Mucosa of descending colon (tissue), 3 donors: ENCODE measurements at regions not wholly inside any gene's neighbourhood (a gene's known extent, or its start where the extent isn't known, plus 50 kb on each side); places are given as distances from the start of the nearest gene placed in this dataset.

Experiments
- ATAC-seq: fragments of 200-7000 bp; cut with Tn5 transposase; one replicate; pipeline ENCODE4 v1.9.1; 2020; ENCODE audit warnings: mild to moderate bottlenecking, moderate library complexity
- DNase-seq, 3 donors: peaks; one replicate each; pipeline ENCODE4 v3.0.0-alpha.2; 2020
- H3K36me3 ChIP-seq: fragments of 200-600 bp; one replicate; pipeline ENCODE4 v1.8.0; 2021; ENCODE audit warnings: low read depth, mild to moderate bottlenecking
- H3K4me1 ChIP-seq: fragments of 200-600 bp; one replicate; pipeline ENCODE4 v1.8.0; 2021; ENCODE audit warnings: low read depth, mild to moderate bottlenecking
- H3K4me3 ChIP-seq: fragments of 200-600 bp; one replicate; pipeline ENCODE4 v1.8.0; 2021; ENCODE audit warnings: mild to moderate bottlenecking
- H3K9me3 ChIP-seq: fragments of 200-600 bp; one replicate; pipeline ENCODE4 v1.8.0; 2021; ENCODE audit warnings: mild to moderate bottlenecking
- intact Hi-C, 2 donors: fragments of 100-400 bp; cut with DNase I in 1 of 2; cut with micrococcal nuclease in 1 of 2; formaldehyde crosslinking; loops; one replicate each; pipeline versions ENCODE4 v1.11.0 to v1.11.1; 2022; cut with DNase I, micrococcal nuclease
- TF ChIP-seq, protein P1 (sequence below): fragments of 200-600 bp; IDR thresholded peaks from one replicate; pipeline ENCODE4 v1.8.0; 2022; ENCODE audit warnings: antibody characterized with exemption, mild to moderate bottlenecking
- donor health status: DM: no; HTN: no; CAD: no; lungs with moderate emphysema.
- donor health status: DM: no; HTN: no; CAD: no.
- donor health status: DM: no; HTN: yes; CAD: no.

DNA sequence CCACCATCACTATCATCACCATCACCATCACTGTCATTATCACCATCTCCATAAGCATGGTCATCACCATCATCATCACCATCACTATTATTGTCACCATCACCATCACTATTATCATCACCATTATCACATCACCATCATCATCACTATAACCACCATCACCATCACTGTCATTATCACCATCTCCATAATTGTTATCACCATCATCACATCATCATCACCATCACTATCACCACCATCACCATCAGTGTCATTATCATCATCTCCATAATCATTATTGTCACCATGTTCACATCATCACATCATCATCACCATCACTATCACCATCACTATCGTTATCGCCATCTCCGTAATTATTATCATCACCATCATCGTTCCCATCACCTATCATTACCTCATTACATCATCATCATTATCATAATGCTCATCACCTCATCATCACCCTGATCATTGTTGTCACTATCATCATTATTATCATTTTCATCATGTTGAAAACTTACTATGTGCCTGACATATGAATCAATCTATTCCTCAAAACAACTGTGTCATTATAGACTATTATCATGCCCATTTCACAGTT is 280.3 kb upstream of the HS6ST1 start:
- intact Hi-C loops, result no loop called here
- TF ChIP-seq, protein P1, sequence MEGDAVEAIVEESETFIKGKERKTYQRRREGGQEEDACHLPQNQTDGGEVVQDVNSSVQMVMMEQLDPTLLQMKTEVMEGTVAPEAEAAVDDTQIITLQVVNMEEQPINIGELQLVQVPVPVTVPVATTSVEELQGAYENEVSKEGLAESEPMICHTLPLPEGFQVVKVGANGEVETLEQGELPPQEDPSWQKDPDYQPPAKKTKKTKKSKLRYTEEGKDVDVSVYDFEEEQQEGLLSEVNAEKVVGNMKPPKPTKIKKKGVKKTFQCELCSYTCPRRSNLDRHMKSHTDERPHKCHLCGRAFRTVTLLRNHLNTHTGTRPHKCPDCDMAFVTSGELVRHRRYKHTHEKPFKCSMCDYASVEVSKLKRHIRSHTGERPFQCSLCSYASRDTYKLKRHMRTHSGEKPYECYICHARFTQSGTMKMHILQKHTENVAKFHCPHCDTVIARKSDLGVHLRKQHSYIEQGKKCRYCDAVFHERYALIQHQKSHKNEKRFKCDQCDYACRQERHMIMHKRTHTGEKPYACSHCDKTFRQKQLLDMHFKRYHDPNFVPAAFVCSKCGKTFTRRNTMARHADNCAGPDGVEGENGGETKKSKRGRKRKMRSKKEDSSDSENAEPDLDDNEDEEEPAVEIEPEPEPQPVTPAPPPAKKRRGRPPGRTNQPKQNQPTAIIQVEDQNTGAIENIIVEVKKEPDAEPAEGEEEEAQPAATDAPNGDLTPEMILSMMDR, result no peak
- ATAC-seq (no peak), DNase-seq (no peak)
- no peaks in the 10 kb centered on the region for H3K9me3 ChIP-seq
- no peak overlapping the region for H3K4me3 ChIP-seq
- H3K36me3 ChIP-seq, result no peaks in the 10 kb centered on the region
- H3K4me1 ChIP-seq, result no peaks in the 10 kb centered on the region

DNA sequence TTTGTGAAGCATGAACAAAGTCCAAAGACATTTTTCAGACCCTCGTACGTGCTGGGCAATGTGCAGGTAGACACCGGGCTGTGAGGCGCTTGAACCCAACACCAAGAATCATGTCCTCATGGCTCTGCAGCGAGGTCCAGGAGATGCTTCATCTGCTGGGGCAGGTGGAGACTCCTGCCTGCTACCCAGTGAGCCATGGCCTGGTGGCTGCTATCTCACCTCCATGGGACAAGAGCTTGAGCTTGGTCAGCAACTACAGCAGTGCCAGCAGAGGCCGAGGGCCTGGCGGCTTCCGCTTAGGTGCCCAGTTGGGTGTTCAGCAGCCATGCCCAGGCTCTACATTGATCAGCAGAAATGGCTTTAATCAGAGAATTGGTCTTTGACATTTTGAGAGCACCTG is 281.0 kb upstream of the HS6ST1 start:
- intact Hi-C loops, result no loop called here
- TF ChIP-seq, protein P1, result no peak
- H3K4me3 ChIP-seq, result no peak overlapping the region
- ATAC-seq, result no peak
- H3K4me1 ChIP-seq, result no peaks in the 10 kb centered on the region
- no peak for DNase-seq
- no peaks in the 10 kb centered on the region for H3K9me3 ChIP-seq
- no peaks in the 10 kb centered on the region for H3K36me3 ChIP-seq

DNA sequence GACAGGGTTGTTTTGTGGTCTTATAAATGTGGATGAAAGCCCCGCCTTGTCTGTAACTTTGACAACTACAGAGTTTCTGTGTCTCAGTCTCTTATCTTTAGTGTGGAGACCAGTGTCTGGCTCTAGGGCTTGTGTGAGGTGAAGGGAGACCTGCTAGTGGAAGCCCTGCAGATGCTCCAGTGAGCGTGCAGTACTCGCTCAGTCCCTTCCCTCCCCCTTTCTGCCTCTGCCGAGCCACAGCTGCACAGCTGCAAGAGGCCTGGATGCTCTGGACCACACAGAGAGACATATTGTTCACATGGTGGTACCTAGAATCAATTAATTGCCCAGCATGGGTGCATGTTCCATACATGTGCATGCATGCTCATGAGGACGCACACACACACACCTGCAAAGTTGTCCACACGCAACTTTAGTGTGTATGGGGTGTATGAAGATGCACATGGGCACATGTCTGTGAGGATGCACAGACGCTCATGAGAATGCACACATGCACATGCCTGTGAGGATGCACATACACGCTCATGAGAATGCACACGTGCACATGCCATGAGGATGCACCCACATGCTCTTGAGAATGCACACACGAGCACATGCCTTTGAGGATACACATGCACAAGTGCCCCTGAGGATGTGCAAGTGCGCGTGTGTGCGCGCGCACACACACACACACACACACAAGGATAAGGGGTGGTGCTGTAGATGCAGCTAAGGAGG is 282.1 kb upstream of the HS6ST1 start:
- no peak for ATAC-seq
- TF ChIP-seq, protein P1, result no peak
- Histone ChIP-seq H3K4me1 (no peaks in the 10 kb centered on the region), H3K9me3 (no peaks in the 10 kb centered on the region), H3K4me3 (no peak overlapping the region), H3K36me3 (no peaks in the 10 kb centered on the region)
- intact Hi-C loops, result no loop called here
- DNase-seq, result no peak

DNA sequence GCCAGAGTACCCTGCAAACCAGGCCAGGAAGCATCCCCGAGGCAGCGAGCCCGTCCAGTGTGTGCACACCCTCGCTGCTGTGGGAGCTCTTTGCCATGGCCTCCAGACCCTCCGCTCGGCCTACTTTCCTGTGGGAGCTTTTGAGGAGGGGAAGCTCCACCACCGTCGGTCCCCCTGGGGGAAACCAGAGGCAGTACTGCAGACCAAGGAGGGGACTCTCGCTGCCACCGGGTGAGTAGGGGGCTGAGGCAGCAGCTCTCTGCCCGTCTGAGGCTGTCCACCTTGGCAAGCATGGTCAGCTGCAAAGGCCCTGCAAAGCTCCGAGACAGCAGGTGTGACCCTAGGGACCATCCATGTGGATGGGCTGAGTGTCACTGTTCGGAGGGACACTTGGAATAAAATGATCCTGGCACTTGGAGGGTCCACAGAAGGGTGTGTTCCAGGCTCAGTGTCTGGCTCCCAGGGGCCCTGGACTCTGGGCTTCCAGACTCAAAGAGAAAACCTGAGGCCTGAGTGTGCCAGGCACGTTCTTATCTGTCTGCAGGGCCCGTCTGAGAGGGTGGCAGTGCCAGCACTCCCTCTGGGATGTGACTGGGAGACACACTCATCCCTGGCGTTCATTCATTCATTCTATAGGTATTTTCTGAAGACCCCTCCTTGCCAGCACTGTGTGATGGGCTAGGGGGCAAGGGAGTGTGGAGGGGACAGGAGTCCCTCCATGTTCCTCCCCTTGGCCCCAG is 282.8 kb upstream of the HS6ST1 start:
- ATAC-seq (no peak), DNase-seq (peak in 1 of 3 donors; percentile 31)
- no peaks in the 10 kb centered on the region for H3K9me3 ChIP-seq
- no peaks in the 10 kb centered on the region for H3K4me1 ChIP-seq
- H3K4me3 ChIP-seq, result no peak overlapping the region
- H3K36me3 ChIP-seq, result no peaks in the 10 kb centered on the region
- intact Hi-C loops, result no loop called here
- TF ChIP-seq, protein P1, result no peak

DNA sequence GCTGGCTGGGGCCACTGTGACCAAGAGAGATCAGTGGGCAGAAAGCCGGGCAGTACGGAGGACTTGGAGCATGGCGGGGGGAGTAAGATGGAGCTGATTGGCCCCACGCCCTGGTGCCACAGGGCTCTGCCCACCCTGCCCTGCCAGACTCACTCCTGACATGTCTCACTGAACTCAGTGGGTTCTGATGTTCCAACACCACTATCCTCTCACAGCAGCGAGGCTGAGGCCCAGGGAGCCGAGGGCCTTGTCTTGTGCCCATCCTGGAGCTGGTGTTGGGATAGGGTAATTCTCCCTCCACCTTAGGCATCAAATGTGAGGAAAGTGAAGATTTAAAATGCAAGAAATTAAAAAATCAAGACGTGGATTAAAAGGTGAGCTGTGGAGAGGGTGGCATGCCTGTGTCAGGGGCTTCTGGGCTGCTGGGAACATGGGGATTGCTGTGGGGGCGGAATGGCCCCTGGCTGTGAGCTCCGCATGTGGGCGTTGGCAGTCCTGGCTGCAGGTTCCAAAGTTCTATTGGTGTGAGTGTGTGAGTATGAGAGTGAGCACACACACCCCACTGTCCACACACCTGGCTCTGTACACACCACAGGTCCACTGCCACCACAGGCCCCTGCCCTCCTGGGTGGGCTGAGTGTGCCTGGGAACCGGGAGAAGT is 283.5 kb upstream of the HS6ST1 start:
- Histone ChIP-seq H3K4me1 (no peaks in the 10 kb centered on the region), H3K36me3 (no peaks in the 10 kb centered on the region), H3K4me3 (no peak overlapping the region), H3K9me3 (no peaks in the 10 kb centered on the region)
- TF ChIP-seq, protein P1, result no peak
- no peak for ATAC-seq
- DNase-seq, result peak in 1 of 3 donors; percentile 38
- intact Hi-C loops, result no loop called here
